Spinal cord (tissue), 9 donors: ENCODE measurements at regions not wholly inside any gene's neighbourhood (a gene's known extent, or its start where the extent isn't known, plus 50 kb on each side); places are given as distances from the start of the nearest gene placed in this dataset.

Experiments used
- DNase-seq, 6 donors: peaks; one replicate each; pipeline versions ENCODE4 v3.0.0 to v3.0.0-alpha.2; 2013 to 2015; ENCODE audit warnings: low spot score in 6 of 6, low read depth in 4 of 6
- H3K27ac ChIP-seq: one replicate; pipeline ENCODE4 v1.5.1; 2013; ENCODE audit warnings: low read depth, low read length, control low read depth
- H3K27me3 ChIP-seq: one replicate; pipeline ENCODE4 v1.6.1; 2013; ENCODE audit warnings: low read length; ENCODE audit not compliant: control insufficient read depth, insufficient read depth
- H3K36me3 ChIP-seq: one replicate; pipeline ENCODE4 v1.6.1; 2013; ENCODE audit warnings: low read length; ENCODE audit not compliant: control insufficient read depth, insufficient read depth
- H3K4me1 ChIP-seq: one replicate; pipeline ENCODE4 v1.6.1; 2013; ENCODE audit warnings: low read length; ENCODE audit not compliant: control insufficient read depth, insufficient read depth
- H3K4me3 ChIP-seq: one replicate; pipeline ENCODE4 v1.5.1; 2013; ENCODE audit warnings: low read depth, low read length, control low read depth
- H3K9me3 ChIP-seq: one replicate; pipeline ENCODE4 v1.6.1; 2013; ENCODE audit warnings: low read length; ENCODE audit not compliant: control insufficient read depth, insufficient read depth
- WGBS: methylation state at CpG from one replicate; pipeline ENCODE4 v1.1.5; 2013; ENCODE audit warnings: missing lambda C conversion rate; ENCODE audit not compliant: insufficient coverage; 5-methylcytosine and 5-hydroxymethylcytosine counted together
- donor health status: healthy.

GRCh38 chr21:38899277-38899947 is 93.7 kb downstream of the ETS2 start:
- Histone ChIP-seq H3K9me3 (no peaks in the 10 kb centered on the region), H3K27me3 (no peaks in the 10 kb centered on the region), H3K27ac (no peak overlapping the region), H3K4me1 (no peaks in the 10 kb centered on the region), H3K36me3 (no peaks in the 10 kb centered on the region), H3K4me3 (no peak overlapping the region)
- no CpG with 5 or more reads among the region's 3 CpGs for WGBS
- DNase-seq: no peak

- no CpG with 5 or more reads among the region's 5 CpGs for WGBS
- H3K4me3 ChIP-seq: no peak overlapping the region
- no peaks in the 10 kb centered on the region for H3K27me3 ChIP-seq
- no peak overlapping the region for H3K27ac ChIP-seq
- DNase-seq: no peak
- no peaks in the 10 kb centered on the region for H3K9me3 ChIP-seq
- H3K36me3 ChIP-seq: no peaks in the 10 kb centered on the region
- H3K4me1 ChIP-seq: no peaks in the 10 kb centered on the region
These were observed 92.8 kb downstream of the ETS2 start for GRCh38 chr21:38898422-38899096.

- Histone ChIP-seq H3K27ac (no peak overlapping the region), H3K4me3 (no peak overlapping the region), H3K36me3 (no peaks in the 10 kb centered on the region), H3K4me1 (no peaks in the 10 kb centered on the region), H3K9me3 (no peaks in the 10 kb centered on the region), H3K27me3 (no peaks in the 10 kb centered on the region)
- DNase-seq: no peak
- WGBS: 83% methylated on average over 1 of the region's 6 CpGs
These were observed 92.0 kb downstream of the ETS2 start for GRCh38 chr21:38897532-38898421.

GRCh38 chr21:38894899-38895298 is 89.2 kb downstream of the ETS2 start:
- no peaks in the 10 kb centered on the region for H3K27me3 ChIP-seq
- H3K4me1 ChIP-seq: no peaks in the 10 kb centered on the region
- no peak overlapping the region for H3K4me3 ChIP-seq
- no peaks in the 10 kb centered on the region for H3K36me3 ChIP-seq
- WGBS: 83% methylated on average over 3 of the region's 3 CpGs
- no peak overlapping the region for H3K27ac ChIP-seq
- peaks cover 2% of the 10 kb centered on the region for H3K9me3 ChIP-seq
- DNase-seq: no peak

GRCh38 chr21:38888991-38889561 is 83.3 kb downstream of the ETS2 start:
- Histone ChIP-seq H3K27me3 (no peaks in the 10 kb centered on the region), H3K27ac (no peak overlapping the region), H3K4me1 (no peaks in the 10 kb centered on the region), H3K9me3 (peaks cover 6% of the 10 kb centered on the region), H3K4me3 (no peak overlapping the region), H3K36me3 (no peaks in the 10 kb centered on the region)
- no peak for DNase-seq
- WGBS: no CpG with 5 or more reads among the region's 2 CpGs

GRCh38 chr21:38887749-38888148 is 82.0 kb downstream of the ETS2 start:
- no CpG with 5 or more reads among the region's 2 CpGs for WGBS
- Histone ChIP-seq H3K4me3 (no peak overlapping the region), H3K27ac (no peak overlapping the region), H3K27me3 (no peaks in the 10 kb centered on the region), H3K9me3 (peaks cover 5% of the 10 kb centered on the region), H3K36me3 (no peaks in the 10 kb centered on the region), H3K4me1 (no peaks in the 10 kb centered on the region)
- no peak for DNase-seq

GRCh38 chr21:38887062-38887686 is 81.4 kb downstream of the ETS2 start:
- H3K36me3 ChIP-seq: no peaks in the 10 kb centered on the region
- H3K27ac ChIP-seq: no peak overlapping the region
- H3K9me3 ChIP-seq: peaks cover 4% of the 10 kb centered on the region
- WGBS: 83% methylated on average over 5 of the region's 5 CpGs
- no peaks in the 10 kb centered on the region for H3K4me1 ChIP-seq
- H3K27me3 ChIP-seq: no peaks in the 10 kb centered on the region
- H3K4me3 ChIP-seq: no peak overlapping the region
- DNase-seq: no peak

GRCh38 chr21:38885909-38886308 is 80.2 kb downstream of the ETS2 start:
- Histone ChIP-seq H3K4me3 (no peak overlapping the region), H3K27ac (no peak overlapping the region), H3K4me1 (no peaks in the 10 kb centered on the region), H3K27me3 (no peaks in the 10 kb centered on the region), H3K9me3 (peaks cover 6% of the 10 kb centered on the region), H3K36me3 (no peaks in the 10 kb centered on the region)
- no peak for DNase-seq
- WGBS: no CpG with 5 or more reads among the region's 1 CpG

- Histone ChIP-seq H3K27me3 (no peaks in the 10 kb centered on the region), H3K27ac (no peak overlapping the region), H3K36me3 (no peaks in the 10 kb centered on the region), H3K4me3 (no peak overlapping the region), H3K9me3 (peaks cover 9% of the 10 kb centered on the region), H3K4me1 (no peaks in the 10 kb centered on the region)
- WGBS: 0% methylated on average over 1 of the region's 3 CpGs
- DNase-seq: no peak
These were observed 78.7 kb downstream of the ETS2 start for GRCh38 chr21:38884440-38884839.
